ENCODE measurements at regions not wholly inside any gene's neighbourhood (a gene's known extent, or its start where the extent isn't known, plus 50 kb on each side); places are given as distances from the start of the nearest gene placed in this dataset.

DNA sequence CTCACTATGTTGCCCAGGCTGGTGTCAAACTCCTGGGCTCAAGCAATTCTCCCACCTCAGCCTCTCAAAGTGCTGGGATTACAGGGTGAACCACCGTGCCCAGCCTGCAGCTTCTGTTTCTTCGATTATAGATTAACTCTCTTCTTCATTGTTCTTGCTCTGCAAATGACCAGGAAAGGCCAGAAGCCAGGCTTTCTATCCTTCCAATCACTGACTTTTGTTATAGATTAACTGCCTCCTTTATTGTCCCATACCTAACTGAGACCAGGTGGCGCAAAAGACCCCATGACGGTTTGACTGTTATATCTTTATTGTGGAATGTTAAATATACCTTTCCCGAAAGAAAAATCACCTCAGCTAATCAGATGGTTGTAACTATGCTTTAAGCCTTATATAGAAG is 196.9 kb downstream of the MREG start:
- TF ChIP-seq, protein P1, sequence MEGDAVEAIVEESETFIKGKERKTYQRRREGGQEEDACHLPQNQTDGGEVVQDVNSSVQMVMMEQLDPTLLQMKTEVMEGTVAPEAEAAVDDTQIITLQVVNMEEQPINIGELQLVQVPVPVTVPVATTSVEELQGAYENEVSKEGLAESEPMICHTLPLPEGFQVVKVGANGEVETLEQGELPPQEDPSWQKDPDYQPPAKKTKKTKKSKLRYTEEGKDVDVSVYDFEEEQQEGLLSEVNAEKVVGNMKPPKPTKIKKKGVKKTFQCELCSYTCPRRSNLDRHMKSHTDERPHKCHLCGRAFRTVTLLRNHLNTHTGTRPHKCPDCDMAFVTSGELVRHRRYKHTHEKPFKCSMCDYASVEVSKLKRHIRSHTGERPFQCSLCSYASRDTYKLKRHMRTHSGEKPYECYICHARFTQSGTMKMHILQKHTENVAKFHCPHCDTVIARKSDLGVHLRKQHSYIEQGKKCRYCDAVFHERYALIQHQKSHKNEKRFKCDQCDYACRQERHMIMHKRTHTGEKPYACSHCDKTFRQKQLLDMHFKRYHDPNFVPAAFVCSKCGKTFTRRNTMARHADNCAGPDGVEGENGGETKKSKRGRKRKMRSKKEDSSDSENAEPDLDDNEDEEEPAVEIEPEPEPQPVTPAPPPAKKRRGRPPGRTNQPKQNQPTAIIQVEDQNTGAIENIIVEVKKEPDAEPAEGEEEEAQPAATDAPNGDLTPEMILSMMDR (IDR thresholded peaks at IDR 0.05) = no peak
- TF ChIP-seq POLR2A (IDR thresholded peaks at IDR 0.05) = no peak
